Stimulated activated CD8-positive, alpha-beta memory T cell treated with anti-CD3 and anti-CD28 coated beads, Interleukin-4, amount 100 ng/mL, for 4 hours (primary cell): ENCODE measurements at regions not wholly inside any gene's neighbourhood (a gene's known extent, or its start where the extent isn't known, plus 50 kb on each side); places are given as distances from the start of the nearest gene placed in this dataset.

ENCODE experiments used
- DNase-seq, 2 donors: peaks; one replicate each; pipeline ENCODE4 v3.0.0-alpha.2; 2020; ENCODE audit warnings: low read depth in 2 of 2, low spot score in 1 of 2

GRCh38 chr6:165229216-165229615 lies 80.2 kb downstream of the C6orf118 start:
- no peak for DNase-seq

DNA sequence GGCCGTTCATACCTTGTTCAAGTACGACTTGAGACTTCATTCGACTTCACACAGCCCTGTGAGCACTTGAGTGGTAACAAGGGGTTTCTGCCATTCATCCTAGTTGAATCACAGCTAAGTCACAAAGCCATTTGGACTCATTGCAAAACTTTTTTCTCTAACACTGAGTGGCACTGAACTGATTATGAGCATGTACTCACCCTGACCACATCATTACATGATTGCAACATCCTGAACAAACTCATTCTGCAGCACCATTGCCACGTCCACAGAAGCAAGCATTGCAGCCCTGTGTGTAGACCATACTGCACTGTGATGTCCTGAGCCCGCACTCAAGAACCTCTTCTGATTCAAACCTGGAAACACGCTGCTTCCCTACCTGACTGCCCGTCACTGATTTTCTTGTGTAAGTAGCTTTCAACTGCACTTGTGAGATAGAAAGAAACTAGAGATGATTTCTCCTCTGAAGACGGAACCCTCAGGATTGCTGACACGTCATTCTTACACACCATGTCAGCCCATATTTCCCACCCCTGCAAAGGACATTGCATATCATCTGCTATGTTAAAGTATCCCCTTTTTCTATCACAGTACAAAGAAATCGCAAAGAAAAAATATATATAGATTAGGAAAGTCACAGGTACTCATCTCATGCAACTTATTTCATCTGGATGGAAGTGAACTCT lies 81.6 kb downstream of the C6orf118 start:
- no peak for DNase-seq

GRCh38 chr6:165223736-165224135 lies 85.7 kb downstream of the C6orf118 start:
- DNase-seq: no peak

DNA sequence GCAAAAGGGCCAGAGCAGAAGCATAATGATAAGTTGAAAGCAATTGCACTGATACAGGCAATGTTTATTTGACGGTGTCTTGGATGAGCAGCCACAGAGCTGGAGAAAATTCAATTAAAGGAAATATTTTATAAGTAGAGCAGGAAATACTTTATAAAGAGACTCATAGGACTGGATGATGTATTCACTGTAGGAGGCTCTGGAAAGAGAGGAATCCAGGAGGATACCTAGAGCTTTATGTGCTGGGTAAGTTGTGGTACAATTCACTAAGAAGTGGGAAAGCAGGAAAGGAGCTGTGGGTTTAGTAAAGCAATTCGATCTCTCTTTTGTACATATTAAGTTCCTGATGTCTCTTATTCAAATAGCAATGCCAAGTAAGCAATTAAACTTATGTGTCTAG lies 86.3 kb downstream of the C6orf118 start:
- no peak for DNase-seq

GRCh38 chr6:165222315-165223025 lies 86.9 kb downstream of the C6orf118 start:
- no peak for DNase-seq

GRCh38 chr6:165220045-165220444 lies 89.4 kb downstream of the C6orf118 start:
- DNase-seq: no peak

- DNase-seq: no peak
Observed at GRCh38 chr6:165219629-165220028, 89.8 kb downstream of the C6orf118 start.

GRCh38 chr6:165218829-165219228 lies 90.6 kb downstream of the C6orf118 start:
- DNase-seq: no peak

- DNase-seq: no peak
Observed at GRCh38 chr6:165206798-165207197, 102.6 kb downstream of the C6orf118 start.

- no peak for DNase-seq
Observed at GRCh38 chr6:165205632-165206031, 103.8 kb downstream of the C6orf118 start.

DNA sequence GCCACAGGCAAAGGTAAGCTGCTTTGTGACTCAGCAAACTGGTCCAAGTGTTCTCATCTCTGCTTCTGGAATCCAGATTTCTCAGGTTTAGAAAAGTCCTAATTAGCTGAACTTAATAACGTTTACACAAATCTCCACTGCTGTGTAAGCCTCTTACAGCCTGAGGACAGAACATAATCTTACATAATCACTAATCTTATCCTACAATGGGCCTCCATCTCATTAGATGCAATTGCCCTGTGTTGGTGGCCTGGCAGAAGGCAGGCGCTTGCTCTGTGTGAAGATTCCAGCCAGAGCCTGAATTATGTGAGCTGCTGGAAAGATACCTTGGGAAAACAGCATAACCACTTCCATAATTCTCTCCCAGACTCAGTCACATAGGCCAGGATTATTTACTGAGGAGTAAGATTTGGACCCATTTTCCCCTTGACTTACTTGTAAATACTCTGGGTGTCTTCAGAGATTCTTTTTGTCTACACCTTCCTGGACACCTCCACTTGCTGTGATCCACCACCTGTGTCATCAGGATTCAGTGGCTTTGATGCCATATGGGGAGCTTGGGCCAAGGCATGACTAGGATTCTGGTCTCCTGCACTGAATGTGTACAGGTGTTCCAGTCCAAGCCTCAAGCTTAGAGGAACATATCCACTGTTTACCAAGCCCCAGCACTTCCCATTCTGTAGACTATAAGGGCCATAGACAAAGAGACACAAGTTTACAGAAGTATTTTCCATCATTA lies 104.4 kb downstream of the C6orf118 start:
- DNase-seq: no peak

- DNase-seq: no peak
Observed at GRCh38 chr6:165200178-165200577, 109.2 kb downstream of the C6orf118 start.

DNA sequence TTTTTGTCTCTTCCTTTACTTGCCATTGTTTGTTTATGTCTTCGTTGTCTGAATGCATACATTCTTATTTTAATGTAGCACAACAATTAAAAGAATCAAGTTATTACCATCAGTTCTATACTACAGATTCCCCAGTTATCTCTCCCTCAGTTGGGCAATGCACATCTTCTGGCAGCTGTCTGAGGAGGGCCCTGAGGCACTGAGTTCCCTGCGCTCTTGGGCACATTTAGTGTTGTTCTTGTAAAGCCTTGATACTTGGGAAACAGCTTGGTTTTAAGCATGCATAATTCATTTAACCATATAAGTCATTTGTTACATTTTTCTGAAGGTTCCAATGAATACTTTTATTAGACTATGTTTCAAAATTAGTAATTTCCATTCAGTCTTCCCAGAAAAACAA lies 117.9 kb downstream of the C6orf118 start:
- DNase-seq: no peak

GRCh38 chr6:165186441-165187205 lies 122.8 kb downstream of the C6orf118 start:
- no peak for DNase-seq

- DNase-seq: no peak
Observed at GRCh38 chr6:165186041-165186440, 123.4 kb downstream of the C6orf118 start.

DNA sequence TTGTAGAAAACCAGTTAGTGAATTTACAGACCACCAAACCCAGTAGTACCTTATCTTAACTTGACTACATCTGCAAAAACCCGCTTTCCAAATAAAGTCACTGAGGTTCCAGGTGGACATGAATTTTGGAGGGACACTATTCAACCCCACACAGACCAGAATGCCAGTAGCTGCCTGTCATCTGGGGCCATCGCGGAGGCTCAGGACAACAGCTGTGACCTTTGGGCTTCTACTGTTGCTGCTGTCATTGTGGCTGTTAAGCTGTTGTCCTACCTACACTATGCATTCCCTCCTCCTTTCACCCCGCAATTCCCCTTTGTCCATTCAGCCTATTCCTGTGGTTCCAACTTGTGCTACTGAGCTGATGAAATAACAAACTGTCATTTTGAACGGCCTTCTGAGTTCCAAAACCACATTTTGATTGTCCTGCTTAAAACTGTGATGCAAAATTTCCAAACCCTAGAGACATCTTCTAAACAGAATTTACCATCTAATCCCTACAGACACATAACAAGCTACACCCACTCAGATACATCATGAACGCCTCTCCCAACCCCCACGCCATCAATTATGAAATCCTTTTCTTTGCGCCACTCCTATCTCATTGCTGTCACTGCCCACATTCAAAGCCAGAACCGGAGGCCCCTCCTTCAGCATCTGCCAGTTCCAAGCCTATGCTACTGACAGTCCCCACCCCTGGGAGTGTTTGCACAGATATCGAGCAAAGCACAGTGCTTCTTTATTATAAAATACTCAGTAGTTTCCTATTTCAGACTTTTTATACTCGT lies 125.0 kb downstream of the C6orf118 start:
- no peak for DNase-seq

GRCh38 chr6:165183496-165184140 lies 125.8 kb downstream of the C6orf118 start:
- DNase-seq: no peak

DNA sequence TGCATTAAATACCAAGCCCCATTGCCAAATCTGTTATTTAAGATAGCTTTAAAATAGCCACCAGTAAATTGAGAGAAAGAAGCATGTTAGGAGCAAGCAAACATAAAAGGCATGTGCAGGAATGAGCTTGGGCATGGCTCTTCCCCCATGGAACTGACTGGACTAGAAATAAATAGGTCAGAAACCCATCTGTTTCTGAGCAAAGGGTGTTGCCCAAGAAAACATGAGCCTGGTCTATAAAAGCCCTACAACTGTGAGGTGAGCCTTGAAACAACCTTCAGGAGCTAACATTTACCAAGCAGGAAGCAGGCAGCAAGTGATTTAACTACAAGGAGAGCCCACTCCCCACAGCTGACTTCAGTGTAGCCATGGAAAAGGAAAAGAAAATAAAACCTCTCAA lies 126.3 kb downstream of the C6orf118 start:
- no peak for DNase-seq

- no peak for DNase-seq
Observed at GRCh38 chr6:165181951-165182414, 127.4 kb downstream of the C6orf118 start.

DNA sequence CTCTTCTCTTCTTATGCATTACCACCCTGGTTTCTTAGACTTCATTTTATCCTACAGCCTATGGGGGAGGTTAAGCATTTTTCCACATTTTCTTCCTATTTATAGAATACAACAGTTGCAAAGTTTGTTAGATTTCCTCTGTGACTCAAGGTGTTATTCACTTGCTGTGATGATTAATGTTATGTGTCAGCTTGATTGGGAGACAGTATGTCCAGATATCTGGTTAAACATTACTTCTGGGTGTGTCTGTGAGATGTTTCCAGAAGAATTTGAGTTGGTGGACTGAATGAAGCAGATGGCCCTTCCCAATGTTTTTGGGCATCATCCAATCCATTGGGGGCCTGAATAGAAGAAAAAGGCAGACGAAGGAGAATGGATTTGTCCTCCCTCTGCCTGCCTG lies 131.3 kb downstream of the C6orf118 start:
- no peak for DNase-seq
